GM12873 (cell line): ENCODE measurements at regions not wholly inside any gene's neighbourhood (a gene's known extent, or its start where the extent isn't known, plus 50 kb on each side); places are given as distances from the start of the nearest gene placed in this dataset.

Source experiments
- TF ChIP-seq, protein P1 (sequence below): IDR thresholded peaks from 2 replicates; pipeline ENCODE4 v1.5.1; 2012; ENCODE audit warnings: low read depth, mild to moderate bottlenecking, moderate library complexity, low read length, control low read depth; ENCODE audit not compliant: insufficient read depth; ENCODE audit errors: missing control alignments

DNA sequence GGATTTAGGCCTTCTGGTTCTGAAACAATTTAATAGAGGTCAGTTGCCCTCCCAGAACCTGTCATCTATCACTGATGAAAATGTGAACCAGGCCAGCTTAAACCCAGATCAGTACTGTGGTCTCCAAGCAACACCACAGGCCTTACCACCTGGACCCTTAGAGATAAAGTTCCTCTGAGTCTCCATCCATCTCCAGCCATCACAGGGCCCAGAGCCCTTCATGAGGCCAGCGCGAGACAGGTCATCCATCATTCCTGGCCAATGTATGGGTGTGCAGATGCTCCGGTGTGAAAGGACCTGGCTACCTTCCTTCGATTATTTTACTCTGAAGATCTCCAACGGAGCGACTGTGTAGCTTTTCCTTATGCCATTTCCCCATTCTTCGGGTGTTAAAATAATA, 322.7 kb upstream of the SOX11 start:
- TF ChIP-seq, protein P1, sequence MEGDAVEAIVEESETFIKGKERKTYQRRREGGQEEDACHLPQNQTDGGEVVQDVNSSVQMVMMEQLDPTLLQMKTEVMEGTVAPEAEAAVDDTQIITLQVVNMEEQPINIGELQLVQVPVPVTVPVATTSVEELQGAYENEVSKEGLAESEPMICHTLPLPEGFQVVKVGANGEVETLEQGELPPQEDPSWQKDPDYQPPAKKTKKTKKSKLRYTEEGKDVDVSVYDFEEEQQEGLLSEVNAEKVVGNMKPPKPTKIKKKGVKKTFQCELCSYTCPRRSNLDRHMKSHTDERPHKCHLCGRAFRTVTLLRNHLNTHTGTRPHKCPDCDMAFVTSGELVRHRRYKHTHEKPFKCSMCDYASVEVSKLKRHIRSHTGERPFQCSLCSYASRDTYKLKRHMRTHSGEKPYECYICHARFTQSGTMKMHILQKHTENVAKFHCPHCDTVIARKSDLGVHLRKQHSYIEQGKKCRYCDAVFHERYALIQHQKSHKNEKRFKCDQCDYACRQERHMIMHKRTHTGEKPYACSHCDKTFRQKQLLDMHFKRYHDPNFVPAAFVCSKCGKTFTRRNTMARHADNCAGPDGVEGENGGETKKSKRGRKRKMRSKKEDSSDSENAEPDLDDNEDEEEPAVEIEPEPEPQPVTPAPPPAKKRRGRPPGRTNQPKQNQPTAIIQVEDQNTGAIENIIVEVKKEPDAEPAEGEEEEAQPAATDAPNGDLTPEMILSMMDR = no peak

DNA sequence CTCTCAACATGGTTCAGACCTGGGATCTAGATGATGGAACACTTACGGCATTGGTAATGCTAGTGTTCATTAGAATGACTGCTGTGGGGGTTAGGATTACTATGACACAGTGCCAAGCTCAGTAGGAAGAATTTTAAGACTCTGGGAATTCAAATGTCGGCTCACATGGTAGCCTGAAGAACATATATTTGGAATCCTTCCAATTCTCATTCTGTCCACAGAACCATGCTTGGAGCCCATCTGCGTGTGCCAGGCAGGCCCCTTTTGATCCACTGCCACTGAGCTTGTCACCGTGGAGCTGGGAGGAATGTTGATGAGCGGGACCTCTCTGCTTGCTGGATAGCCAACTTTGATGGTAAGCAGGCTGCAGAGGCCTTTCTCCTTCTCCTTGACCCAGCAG, 322.0 kb upstream of the SOX11 start:
- TF ChIP-seq, protein P1 = no peak

DNA sequence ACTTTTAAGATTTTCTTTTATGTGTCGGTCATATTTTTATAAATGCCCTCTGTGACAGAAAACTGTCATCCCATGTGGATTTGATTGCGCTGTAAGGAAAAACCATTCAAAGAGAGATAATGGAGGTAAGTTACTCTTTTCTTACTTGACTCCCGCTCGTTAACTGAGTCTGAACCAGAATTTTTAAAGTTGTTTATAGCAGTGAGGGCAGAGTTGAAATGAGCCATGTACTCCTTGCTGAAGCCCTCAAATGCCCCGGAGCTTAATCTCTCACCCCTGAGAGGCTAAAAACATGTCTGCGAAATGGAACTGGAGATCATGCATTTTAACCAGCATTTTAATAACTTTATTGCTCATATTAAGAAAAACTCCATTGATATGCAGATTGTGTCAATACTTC, 320.0 kb upstream of the SOX11 start:
- TF ChIP-seq, protein P1 = no peak

GRCh38 chr2:5373200-5373599, 319.0 kb upstream of the SOX11 start:
- TF ChIP-seq, protein P1 = no peak

- TF ChIP-seq, protein P1 = no peak
These were observed 317.4 kb upstream of the SOX11 start for GRCh38 chr2:5374762-5375161.

DNA sequence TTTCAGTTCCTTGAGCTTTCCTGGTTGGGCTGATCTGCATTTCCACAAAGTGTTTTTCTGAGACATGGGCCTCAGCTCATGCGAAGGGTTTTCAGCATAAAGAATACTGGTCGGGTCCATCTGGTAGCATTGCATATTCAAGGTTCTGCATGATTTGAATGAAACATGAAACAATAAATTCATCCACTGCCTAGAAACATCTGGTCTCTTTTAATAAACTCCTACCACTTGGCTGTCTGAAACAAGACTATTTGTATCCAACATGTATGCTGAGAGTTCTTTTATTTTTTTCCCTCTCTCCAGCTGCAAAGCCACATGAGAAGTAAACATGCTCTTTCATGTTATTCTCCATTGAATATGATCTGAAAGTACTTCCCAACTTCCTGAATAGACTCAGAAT, 314.9 kb upstream of the SOX11 start:
- TF ChIP-seq, protein P1 = no peak

DNA sequence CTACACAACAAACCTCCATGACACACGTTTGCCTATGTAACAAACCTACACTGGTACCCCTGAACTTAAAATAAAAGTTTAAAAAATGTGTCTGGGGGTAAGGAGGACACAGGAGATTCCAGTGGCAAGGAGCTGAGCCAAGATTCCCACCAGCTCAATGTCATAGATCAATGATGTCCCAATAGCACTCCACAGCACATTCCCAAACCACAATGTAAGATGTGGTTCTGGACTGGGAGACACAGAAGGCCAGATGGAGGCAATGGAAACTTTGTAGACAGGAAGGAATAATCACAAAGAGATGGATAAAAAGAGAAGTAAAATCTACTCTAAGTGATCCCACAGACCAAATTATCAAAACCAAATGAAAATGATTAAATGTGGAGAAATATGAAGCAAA, 312.4 kb upstream of the SOX11 start:
- TF ChIP-seq, protein P1 = no peak
